ENCODE measurements at regions not wholly inside any gene's neighbourhood (a gene's known extent, or its start where the extent isn't known, plus 50 kb on each side); places are given as distances from the start of the nearest gene placed in this dataset.

DNA sequence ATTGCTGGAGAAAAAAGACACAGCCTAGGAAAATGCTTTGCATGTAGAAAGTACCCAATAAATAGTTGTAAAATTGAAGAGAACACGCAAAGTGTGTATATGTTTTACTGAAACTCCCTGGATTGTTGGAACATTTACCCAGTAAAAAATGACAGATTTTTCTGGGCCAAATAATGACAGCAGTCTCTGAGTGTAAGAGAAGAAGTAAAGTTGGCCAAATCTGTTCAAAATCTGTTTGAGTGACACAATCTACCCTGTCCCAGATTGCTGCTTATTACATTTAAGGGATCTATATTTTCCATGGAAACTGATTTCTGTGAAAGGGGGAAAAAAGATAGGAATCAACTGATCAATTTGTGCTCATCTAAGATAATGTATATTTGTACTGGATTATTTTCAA lies 267.9 kb downstream of the TUSC7 start:
- TF ChIP-seq, protein P1, sequence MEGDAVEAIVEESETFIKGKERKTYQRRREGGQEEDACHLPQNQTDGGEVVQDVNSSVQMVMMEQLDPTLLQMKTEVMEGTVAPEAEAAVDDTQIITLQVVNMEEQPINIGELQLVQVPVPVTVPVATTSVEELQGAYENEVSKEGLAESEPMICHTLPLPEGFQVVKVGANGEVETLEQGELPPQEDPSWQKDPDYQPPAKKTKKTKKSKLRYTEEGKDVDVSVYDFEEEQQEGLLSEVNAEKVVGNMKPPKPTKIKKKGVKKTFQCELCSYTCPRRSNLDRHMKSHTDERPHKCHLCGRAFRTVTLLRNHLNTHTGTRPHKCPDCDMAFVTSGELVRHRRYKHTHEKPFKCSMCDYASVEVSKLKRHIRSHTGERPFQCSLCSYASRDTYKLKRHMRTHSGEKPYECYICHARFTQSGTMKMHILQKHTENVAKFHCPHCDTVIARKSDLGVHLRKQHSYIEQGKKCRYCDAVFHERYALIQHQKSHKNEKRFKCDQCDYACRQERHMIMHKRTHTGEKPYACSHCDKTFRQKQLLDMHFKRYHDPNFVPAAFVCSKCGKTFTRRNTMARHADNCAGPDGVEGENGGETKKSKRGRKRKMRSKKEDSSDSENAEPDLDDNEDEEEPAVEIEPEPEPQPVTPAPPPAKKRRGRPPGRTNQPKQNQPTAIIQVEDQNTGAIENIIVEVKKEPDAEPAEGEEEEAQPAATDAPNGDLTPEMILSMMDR (IDR thresholded peaks at IDR 0.05): no peak
- no peak for TF ChIP-seq POLR2A (IDR thresholded peaks at IDR 0.05)

Measured in thyroid gland (tissue), 4 donors.